K562 (cell line): ENCODE measurements at regions not wholly inside any gene's neighbourhood (a gene's known extent, or its start where the extent isn't known, plus 50 kb on each side); places are given as distances from the start of the nearest gene placed in this dataset.

Experiments
- ATAC-seq: fragments of 200-7000 bp; cut with Tn5 transposase; 3 replicates; pipeline ENCODE4 v1.9.1; 2020; ENCODE audit warnings: moderate library complexity
- BruUV-seq: library from RNA; stranded (reverse); fragments of 400-500 nt; replicated peaks from 2 replicates; lab custom pipeline; 2021; lab: Mats Ljungman, UMichigan
- CTCF ChIA-PET: fragments of 300-600 bp; formaldehyde crosslinking; extraction: SDS; loops from one replicate; lab custom pipeline; 2021; ENCODE audit warnings: low intra/inter-chr PET ratio; lab: Yijun Ruan, JAX
- POLR2A ChIA-PET: fragments of 300-600, 350-650 bp; sonication (Branson Sonifier 250); formaldehyde crosslinking; extraction: SDS; loops from one replicate; lab custom pipeline; 2021; ENCODE audit warnings: antibody characterized with exemption, inconsistent platforms; lab: Yijun Ruan, JAX
- DNase-seq, 4 experiments: peaks; one replicate each; pipeline versions ENCODE4 v3.0.0 to v3.0.0-alpha.2; 2011 to 2018; ENCODE audit warnings: low spot score in 3 of 4, mixed read lengths in 3 of 4; ENCODE audit errors: extremely low read depth in 1 of 4
- FAIRE-seq: peaks from 2 replicates; lab custom pipeline; 2011; peaks lifted over from hg19 to GRCh38; lab: Jason Lieb, UNC
- H2AFZ ChIP-seq: 2 replicates; pipeline ENCODE4 v1.6.0; 2011; ENCODE audit warnings: low read depth, low read length, control low read depth, inconsistent platforms
- H3K27ac ChIP-seq: fragments of 200-600 bp; 3 replicates; pipeline ENCODE4 v1.8.0; 2011; ENCODE audit warnings: low read depth, mild to moderate bottlenecking, control low read depth, inconsistent platforms, low read length, moderate library complexity, mixed read lengths; ENCODE audit errors: extremely low read depth
- H3K27me3 ChIP-seq, 2 experiments: fragments of 300-600 bp in 1 of 2; 2 replicates in 1 of 2; 3 replicates in 1 of 2; pipeline versions ENCODE4 v1.6.0 to v1.8.0; 2011; ENCODE audit warnings: inconsistent platforms in 2 of 2, low read length in 2 of 2, mild to moderate bottlenecking in 1 of 2, mixed read lengths in 1 of 2, moderate library complexity in 1 of 2; ENCODE audit not compliant: control insufficient read depth in 2 of 2, insufficient read depth in 2 of 2
- H3K36me3 ChIP-seq: fragments of 300-600 bp; 3 replicates; pipeline ENCODE4 v1.8.0; 2011; ENCODE audit warnings: mild to moderate bottlenecking, low read length, inconsistent platforms; ENCODE audit not compliant: control insufficient read depth, insufficient read depth
- H3K4me1 ChIP-seq, 2 experiments: fragments of 200-600 bp in 1 of 2; replicated peaks in 1 of 2; 2 replicates in 1 of 2; 3 replicates in 1 of 2; pipeline versions ENCODE4 v1.5.1 to v1.8.0; 2011; ENCODE audit warnings: inconsistent platforms in 2 of 2, low read length in 2 of 2, mild to moderate bottlenecking in 1 of 2, mixed read lengths in 1 of 2, moderate library complexity in 1 of 2; ENCODE audit not compliant: control insufficient read depth in 2 of 2, insufficient read depth in 2 of 2
- H3K4me2 ChIP-seq: 2 replicates; pipeline ENCODE4 v1.6.1; 2011; ENCODE audit warnings: low read length, control low read depth, inconsistent platforms, mixed read lengths; ENCODE audit not compliant: insufficient read depth
- H3K4me3 ChIP-seq: fragments of 200-600 bp; sonication (generic), shearing (Covaris generic); 2 replicates; pipeline ENCODE4 v1.5.1; 2016; ENCODE audit warnings: control low read depth, inconsistent platforms
- H3K79me2 ChIP-seq: fragments of 200-600 bp; 3 replicates; pipeline ENCODE4 v1.8.0; 2011; ENCODE audit warnings: low read length, inconsistent platforms; ENCODE audit not compliant: control insufficient read depth, insufficient read depth
- H3K9ac ChIP-seq, 2 experiments: 2 replicates each; pipeline versions ENCODE4 v1.6.0 to v1.6.1; 2011; ENCODE audit warnings: low read depth in 2 of 2, low read length in 2 of 2, control low read depth in 1 of 2, inconsistent platforms in 1 of 2, mild to moderate bottlenecking in 1 of 2, mixed read lengths in 1 of 2; ENCODE audit not compliant: insufficient read depth in 1 of 2
- H3K9me1 ChIP-seq: one replicate; pipeline ENCODE4 v1.6.0; 2011; ENCODE audit warnings: inconsistent platforms, mild to moderate bottlenecking, low read length, moderate library complexity; ENCODE audit not compliant: control insufficient read depth, insufficient read depth
- H3K9me3 ChIP-seq: replicated peaks from 2 replicates; pipeline ENCODE4 v1.5.1; 2011; ENCODE audit warnings: low read depth, low read length, inconsistent platforms; ENCODE audit not compliant: control insufficient read depth, insufficient read depth
- H4K20me1 ChIP-seq: replicated peaks from 2 replicates; pipeline ENCODE4 v1.6.1; 2011; ENCODE audit warnings: low read length, inconsistent platforms, mixed read lengths; ENCODE audit not compliant: control insufficient read depth, insufficient read depth
- BMI1 ChIP-seq: fragments of 150-350 bp; IDR thresholded peaks from 2 replicates; pipeline ENCODE4 v1.6.1; 2014; ENCODE audit warnings: low read length
- BRD9 ChIP-seq: fragments of 450-650 bp; IDR thresholded peaks from 2 replicates; pipeline ENCODE4 v1.6.1; 2018; ENCODE audit warnings: low read depth; ENCODE audit not compliant: partially characterized antibody
- CBX8 ChIP-seq: fragments of 200-600 bp; sonication (generic); IDR thresholded peaks from 2 replicates; pipeline ENCODE4 v1.6.1; 2012; ENCODE audit warnings: borderline replicate concordance, mixed run types, low read depth, mild to moderate bottlenecking, moderate library complexity, mixed read lengths, low read length, control low read depth, inconsistent platforms; ENCODE audit not compliant: poor library complexity, severe bottlenecking; ENCODE audit errors: extremely low read depth
- GTF2F1 ChIP-seq: IDR thresholded peaks from 2 replicates; pipeline ENCODE4 v1.6.1; 2011; ENCODE audit warnings: low read depth, low read length, improper control_type of control experiment
- HNRNPK ChIP-seq: fragments of 200-400 bp; formaldehyde crosslinking; IDR thresholded peaks from one replicate; pipeline ENCODE4 v1.6.1; 2018; ENCODE audit warnings: mild to moderate bottlenecking, low read depth, low read length; ENCODE audit not compliant: poor library complexity, severe bottlenecking
- HOXB6 ChIP-seq: fragments of 250-450 bp; sonication (Bioruptor Pico); IDR thresholded peaks from 2 replicates; pipeline ENCODE4 v1.5.1; 2022; ENCODE audit warnings: mild to moderate bottlenecking, borderline replicate concordance
- KDM5B ChIP-seq: fragments of 200-600 bp; sonication (generic); IDR thresholded peaks from 2 replicates; pipeline ENCODE4 v1.6.1; 2012; ENCODE audit warnings: low read depth, mild to moderate bottlenecking, moderate library complexity, low read length, control low read depth, inconsistent platforms; ENCODE audit not compliant: insufficient replicate concordance
- SRSF7 ChIP-seq: fragments of 200-400 bp; formaldehyde crosslinking; optimal IDR thresholded peaks from 2 replicates; pipeline ENCODE3; 2017; ENCODE audit warnings: mild to moderate bottlenecking, low read depth, low read length
- TRIM24 ChIP-seq, 2 experiments: fragments of 450-650 bp; IDR thresholded peaks; 2 replicates each; pipeline ENCODE4 v1.6.1; 2016
- WGBS: fragments of 100-300 bp; shearing (Covaris generic); methylation state at CpG from one replicate; pipeline ENCODE4 v1.1.6; 2016; ENCODE audit warnings: low coverage, mixed read lengths; ENCODE audit not compliant: insufficient coverage; ENCODE audit errors: missing lambda C conversion rate; 5-methylcytosine and 5-hydroxymethylcytosine counted together
- in situ Hi-C: fragments of 300-500 bp; cut with MboI; formaldehyde crosslinking; loops from 4 replicates; pipeline ENCODE4 v1.15.0; 2018; ENCODE audit warnings: inconsistent platforms, mixed read lengths
- intact Hi-C: fragments of 100-400 bp; cut with micrococcal nuclease; formaldehyde crosslinking; loops from 2 replicates; pipeline ENCODE4 v1.14.2; 2022
- TF ChIP-seq, protein P1 (sequence below): sonication (generic); formaldehyde crosslinking; IDR thresholded peaks from 2 replicates; pipeline ENCODE4 v1.8.0; 2022; ENCODE audit warnings: missing genetic modification reagents, mild to moderate bottlenecking, borderline replicate concordance
- TF ChIP-seq, protein P2 (sequence below): fragments of 450-650 bp; IDR thresholded peaks from 2 replicates; pipeline ENCODE4 v1.6.1; 2016; ENCODE audit warnings: low read depth

DNA sequence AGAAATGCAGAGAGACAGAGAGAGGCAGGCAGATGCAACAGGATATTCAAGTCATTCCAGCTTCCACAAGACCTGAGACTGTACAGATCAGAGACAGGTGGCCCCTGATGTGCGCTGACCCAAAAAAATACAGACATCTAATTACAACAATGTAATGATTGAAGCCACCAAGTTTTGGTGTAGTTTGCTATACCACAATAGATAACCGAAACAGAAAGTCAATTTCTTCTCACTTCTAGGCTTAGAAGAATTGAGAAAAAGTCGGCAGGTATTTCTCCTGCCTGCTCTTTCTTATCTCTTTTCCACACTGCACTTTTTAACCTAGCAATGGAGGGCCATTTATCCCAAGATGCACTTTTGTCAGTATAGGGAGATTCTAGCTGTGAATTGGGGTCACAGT is 949.2 kb downstream of the CDH11 start:
- no peak overlapping the region for H3K9ac ChIP-seq
- ChIA-PET CTCF (no interaction called here), POLR2A (no interaction called here)
- no peaks in the 10 kb centered on the region for H3K9me3 ChIP-seq
- intact Hi-C loops (no loop called here), in situ Hi-C loops (no loop called here)
- H3K27me3 ChIP-seq: no peaks in the 10 kb centered on the region
- H3K9me1 ChIP-seq: no peaks in the 10 kb centered on the region
- H3K36me3 ChIP-seq: no peaks in the 10 kb centered on the region
- ATAC-seq (no peak), FAIRE-seq (no peak), DNase-seq (no peak)
- H3K79me2 ChIP-seq: no peaks in the 10 kb centered on the region
- H3K4me2 ChIP-seq: no peak overlapping the region
- H4K20me1 ChIP-seq: no peaks in the 10 kb centered on the region
- no peak overlapping the region for H3K4me3 ChIP-seq
- H2AFZ ChIP-seq: no peak overlapping the region
- H3K4me1 ChIP-seq: no peaks in the 10 kb centered on the region
- no TSS peak for BruUV-seq
- H3K27ac ChIP-seq: no peak overlapping the region
- WGBS: 6% methylated on average over 3 of the region's 3 CpGs
- no peak for TF ChIP-seq KDM5B
- TF ChIP-seq TRIM24 (IDR thresholded peaks at IDR 0.05): no peak
- TF ChIP-seq BRD9: no peak
- no peak for TF ChIP-seq BMI1
- TF ChIP-seq, protein P1, sequence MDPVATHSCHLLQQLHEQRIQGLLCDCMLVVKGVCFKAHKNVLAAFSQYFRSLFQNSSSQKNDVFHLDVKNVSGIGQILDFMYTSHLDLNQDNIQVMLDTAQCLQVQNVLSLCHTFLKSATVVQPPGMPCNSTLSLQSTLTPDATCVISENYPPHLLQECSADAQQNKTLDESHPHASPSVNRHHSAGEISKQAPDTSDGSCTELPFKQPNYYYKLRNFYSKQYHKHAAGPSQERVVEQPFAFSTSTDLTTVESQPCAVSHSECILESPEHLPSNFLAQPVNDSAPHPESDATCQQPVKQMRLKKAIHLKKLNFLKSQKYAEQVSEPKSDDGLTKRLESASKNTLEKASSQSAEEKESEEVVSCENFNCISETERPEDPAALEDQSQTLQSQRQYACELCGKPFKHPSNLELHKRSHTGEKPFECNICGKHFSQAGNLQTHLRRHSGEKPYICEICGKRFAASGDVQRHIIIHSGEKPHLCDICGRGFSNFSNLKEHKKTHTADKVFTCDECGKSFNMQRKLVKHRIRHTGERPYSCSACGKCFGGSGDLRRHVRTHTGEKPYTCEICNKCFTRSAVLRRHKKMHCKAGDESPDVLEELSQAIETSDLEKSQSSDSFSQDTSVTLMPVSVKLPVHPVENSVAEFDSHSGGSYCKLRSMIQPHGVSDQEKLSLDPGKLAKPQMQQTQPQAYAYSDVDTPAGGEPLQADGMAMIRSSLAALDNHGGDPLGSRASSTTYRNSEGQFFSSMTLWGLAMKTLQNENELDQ (CRISPR knock-in tag): no peak
- no peak for TF ChIP-seq HNRNPK
- TF ChIP-seq HOXB6 (CRISPR knock-in tag): no peak
- no peak for TF ChIP-seq GTF2F1
- no peak for TF ChIP-seq CBX8
- TF ChIP-seq SRSF7: no peak
- TF ChIP-seq, protein P2, sequence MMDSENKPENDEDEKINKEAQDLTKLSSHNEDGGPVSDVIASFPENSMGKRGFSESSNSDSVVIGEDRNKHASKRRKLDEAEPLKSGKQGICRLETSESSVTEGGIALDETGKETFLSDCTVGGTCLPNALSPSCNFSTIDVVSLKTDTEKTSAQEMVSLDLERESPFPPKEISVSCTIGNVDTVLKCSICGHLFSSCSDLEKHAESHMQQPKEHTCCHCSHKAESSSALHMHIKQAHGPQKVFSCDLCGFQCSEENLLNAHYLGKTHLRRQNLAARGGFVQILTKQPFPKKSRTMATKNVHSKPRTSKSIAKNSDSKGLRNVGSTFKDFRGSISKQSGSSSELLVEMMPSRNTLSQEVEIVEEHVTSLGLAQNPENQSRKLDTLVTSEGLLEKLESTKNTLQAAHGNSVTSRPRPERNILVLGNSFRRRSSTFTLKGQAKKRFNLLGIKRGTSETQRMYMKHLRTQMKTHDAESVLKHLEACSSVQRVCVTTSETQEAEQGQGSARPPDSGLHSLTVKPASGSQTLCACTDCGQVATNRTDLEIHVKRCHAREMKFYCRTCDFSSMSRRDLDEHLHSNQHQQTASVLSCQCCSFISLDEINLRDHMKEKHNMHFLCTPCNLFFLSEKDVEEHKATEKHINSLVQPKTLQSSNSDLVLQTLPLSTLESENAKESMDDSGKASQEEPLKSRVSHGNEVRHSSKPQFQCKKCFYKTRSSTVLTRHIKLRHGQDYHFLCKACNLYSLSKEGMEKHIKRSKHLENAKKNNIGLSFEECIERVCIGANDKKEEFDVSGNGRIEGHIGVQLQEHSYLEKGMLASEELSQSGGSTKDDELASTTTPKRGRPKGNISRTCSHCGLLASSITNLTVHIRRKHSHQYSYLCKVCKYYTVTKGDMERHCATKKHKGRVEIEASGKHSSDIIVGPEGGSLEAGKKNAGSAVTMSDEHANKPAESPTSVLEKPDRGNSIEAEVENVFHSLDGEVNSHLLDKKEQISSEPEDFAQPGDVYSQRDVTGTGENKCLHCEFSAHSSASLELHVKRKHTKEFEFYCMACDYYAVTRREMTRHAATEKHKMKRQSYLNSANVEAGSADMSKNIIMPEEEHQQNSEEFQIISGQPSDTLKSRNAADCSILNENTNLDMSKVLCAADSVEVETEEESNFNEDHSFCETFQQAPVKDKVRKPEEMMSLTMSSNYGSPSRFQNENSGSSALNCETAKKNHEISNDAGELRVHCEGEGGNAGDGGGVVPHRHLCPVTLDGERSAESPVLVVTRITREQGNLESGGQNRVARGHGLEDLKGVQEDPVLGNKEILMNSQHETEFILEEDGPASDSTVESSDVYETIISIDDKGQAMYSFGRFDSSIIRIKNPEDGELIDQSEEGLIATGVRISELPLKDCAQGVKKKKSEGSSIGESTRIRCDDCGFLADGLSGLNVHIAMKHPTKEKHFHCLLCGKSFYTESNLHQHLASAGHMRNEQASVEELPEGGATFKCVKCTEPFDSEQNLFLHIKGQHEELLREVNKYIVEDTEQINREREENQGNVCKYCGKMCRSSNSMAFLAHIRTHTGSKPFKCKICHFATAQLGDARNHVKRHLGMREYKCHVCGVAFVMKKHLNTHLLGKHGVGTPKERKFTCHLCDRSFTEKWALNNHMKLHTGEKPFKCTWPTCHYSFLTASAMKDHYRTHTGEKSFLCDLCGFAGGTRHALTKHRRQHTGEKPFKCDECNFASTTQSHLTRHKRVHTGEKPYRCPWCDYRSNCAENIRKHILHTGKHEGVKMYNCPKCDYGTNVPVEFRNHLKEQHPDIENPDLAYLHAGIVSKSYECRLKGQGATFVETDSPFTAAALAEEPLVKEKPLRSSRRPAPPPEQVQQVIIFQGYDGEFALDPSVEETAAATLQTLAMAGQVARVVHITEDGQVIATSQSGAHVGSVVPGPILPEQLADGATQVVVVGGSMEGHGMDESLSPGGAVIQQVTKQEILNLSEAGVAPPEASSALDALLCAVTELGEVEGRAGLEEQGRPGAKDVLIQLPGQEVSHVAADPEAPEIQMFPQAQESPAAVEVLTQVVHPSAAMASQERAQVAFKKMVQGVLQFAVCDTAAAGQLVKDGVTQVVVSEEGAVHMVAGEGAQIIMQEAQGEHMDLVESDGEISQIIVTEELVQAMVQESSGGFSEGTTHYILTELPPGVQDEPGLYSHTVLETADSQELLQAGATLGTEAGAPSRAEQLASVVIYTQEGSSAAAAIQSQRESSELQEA: no peak
